ENCODE measurements at regions not wholly inside any gene's neighbourhood (a gene's known extent, or its start where the extent isn't known, plus 50 kb on each side); places are given as distances from the start of the nearest gene placed in this dataset.

GRCh38 chr1:82160036-82160435 lies 359.3 kb downstream of the ADGRL2 start:
- TF ChIP-seq EZH2 (IDR thresholded peaks at IDR 0.05) (no peak), POLR2AphosphoS5 (IDR thresholded peaks at IDR 0.05; ENCODE audit: borderline replicate concordance, low read depth, low read length) (no peak), FOXP2 (optimal IDR thresholded peaks at IDR 0.05; ENCODE audit: control extremely low read depth, extremely low read length, insufficient read depth) (no peak)

All from SK-N-MC (cell line).